ENCODE measurements at regions not wholly inside any gene's neighbourhood (a gene's known extent, or its start where the extent isn't known, plus 50 kb on each side); places are given as distances from the start of the nearest gene placed in this dataset.

- DNase-seq = no peak
These were observed 2266.4 kb upstream of the TENM3 start for GRCh38 chr4:179976777-179977176.

- no peak for DNase-seq
These were observed 2265.8 kb upstream of the TENM3 start for GRCh38 chr4:179977378-179977777.

DNA sequence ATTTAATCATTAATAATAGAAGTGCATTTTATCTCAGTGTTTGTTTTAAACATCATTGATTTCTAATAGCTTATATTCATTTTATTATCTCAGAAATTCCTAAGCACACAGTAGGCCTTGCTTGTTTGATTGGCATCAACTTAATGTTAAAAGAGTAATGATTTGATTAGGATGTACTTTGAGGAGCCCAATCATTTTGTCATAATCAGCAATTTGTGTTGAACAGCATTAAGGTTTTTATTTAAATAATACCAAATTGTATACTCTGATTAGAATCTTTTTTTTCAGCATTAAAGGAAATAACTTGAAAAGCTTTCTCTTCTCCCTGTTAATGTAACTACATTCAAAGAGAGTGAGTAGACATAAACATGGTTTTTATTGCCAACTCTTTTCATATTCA, 2262.0 kb upstream of the TENM3 start:
- no peak for DNase-seq

DNA sequence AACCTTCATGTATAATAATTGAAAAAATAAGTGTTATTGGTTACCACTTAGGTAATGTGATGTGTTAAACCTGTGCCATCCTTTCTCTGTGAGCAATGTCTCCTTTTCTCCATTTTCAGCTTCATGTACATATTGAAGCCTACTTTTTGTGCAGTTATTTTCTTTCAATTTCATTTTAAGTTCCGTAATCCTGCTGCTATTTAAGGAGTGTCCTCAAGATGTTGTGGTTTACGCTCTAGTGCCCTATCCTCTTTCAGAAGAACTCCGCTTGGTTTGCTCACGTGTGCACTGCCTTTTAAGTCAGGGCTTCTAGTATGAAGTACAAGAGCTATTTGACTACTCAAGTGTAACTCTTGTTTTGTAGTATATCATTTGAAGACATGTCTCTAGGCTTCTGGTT, 2253.2 kb upstream of the TENM3 start:
- no peak for DNase-seq

DNA sequence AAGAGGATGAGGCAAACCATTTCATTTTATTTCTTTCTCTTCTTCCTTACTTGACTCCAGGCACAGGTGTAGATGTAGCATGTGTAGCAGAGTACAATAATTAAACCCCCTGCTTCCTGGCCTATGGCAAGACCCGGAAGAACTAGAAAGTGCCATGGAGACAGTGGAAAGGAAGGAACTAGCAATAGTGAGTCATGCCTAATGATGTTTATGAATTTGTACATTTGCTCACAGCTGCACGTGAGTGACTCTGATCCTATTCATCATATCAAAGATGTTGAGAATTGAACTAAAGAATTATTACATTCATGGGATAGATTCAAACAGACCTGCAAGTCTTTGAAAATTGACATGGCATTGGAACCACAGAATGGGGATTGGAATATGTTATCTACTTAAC, 2233.9 kb upstream of the TENM3 start:
- DNase-seq = no peak

DNA sequence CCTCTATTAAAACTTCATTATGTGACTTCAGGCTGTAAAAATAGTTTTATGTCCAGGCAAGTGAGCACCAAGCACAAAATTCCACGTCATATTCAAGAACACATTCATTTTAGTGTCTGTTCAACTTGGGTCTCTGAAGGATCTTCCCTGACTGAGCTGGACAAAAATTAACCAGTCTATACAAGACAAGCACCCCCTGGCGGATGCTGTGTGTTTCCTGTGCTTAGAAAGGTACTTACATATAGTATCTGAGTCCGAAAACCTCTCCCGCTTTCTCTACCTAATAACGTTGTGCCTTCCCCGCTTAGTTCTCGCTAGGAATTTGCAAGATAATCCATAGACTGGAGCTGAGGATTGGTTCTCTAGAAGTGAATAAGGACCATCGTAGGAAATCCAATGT, 2214.5 kb upstream of the TENM3 start:
- peak; percentile 1 for DNase-seq

DNA sequence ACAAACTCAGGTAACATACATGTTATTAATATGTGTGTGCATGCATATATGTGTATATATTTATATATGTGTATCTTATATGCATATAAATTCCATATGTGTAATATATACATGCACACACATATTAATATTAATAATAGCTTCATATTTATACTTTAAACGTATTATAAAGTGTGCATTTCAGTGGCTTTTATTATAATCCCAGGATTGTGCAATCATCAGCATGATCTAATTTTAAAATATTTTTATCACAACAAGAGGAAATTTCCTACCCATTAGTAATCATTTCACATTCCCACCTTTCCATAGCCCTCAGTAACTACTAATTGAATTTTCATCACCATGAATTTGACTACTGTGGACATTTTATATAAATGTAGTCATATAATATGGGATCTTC, 2211.9 kb upstream of the TENM3 start:
- no peak for DNase-seq

DNA sequence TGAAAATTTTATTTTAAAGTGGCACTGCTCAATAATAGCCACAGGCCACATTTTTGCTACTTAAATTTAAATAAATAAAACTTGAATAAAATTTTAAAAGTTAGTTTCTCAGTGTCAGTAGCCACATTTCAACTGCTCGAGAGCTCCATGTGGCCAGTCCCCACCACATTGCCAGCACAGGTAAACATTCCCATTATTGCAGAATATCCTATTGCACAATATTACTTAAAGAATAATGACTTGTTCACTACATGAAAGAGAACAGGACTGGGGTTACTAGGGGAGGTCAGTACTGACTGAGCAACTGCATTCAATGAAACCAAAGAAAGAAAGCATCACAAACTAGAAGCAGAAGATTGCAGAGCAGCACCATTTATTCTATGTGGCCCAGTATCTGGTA, 2201.6 kb upstream of the TENM3 start:
- DNase-seq = no peak

DNA sequence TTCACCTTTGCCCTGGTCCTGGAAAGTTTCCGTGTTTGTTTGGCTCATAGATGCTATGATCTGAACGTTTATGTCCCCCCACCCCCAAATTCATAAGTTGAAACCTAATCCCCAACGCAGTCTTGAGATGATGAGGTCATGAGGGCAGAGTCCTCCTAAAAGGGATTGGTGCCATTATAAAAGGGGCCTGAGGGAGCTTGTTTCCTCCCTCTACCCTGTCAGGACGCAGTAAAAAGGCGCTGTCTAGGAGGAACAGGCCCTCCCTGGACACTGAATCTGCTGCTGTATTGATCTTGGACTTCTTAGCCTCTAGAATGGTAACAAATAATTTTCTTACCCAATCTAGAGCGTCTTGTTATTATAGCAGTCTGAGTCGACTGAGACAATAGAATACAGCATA, 2190.6 kb upstream of the TENM3 start:
- no peak for DNase-seq

GRCh38 chr4:180054291-180054690, 2188.9 kb upstream of the TENM3 start:
- DNase-seq = no peak

GRCh38 chr4:180057299-180057721, 2185.9 kb upstream of the TENM3 start:
- no peak for DNase-seq

DNA sequence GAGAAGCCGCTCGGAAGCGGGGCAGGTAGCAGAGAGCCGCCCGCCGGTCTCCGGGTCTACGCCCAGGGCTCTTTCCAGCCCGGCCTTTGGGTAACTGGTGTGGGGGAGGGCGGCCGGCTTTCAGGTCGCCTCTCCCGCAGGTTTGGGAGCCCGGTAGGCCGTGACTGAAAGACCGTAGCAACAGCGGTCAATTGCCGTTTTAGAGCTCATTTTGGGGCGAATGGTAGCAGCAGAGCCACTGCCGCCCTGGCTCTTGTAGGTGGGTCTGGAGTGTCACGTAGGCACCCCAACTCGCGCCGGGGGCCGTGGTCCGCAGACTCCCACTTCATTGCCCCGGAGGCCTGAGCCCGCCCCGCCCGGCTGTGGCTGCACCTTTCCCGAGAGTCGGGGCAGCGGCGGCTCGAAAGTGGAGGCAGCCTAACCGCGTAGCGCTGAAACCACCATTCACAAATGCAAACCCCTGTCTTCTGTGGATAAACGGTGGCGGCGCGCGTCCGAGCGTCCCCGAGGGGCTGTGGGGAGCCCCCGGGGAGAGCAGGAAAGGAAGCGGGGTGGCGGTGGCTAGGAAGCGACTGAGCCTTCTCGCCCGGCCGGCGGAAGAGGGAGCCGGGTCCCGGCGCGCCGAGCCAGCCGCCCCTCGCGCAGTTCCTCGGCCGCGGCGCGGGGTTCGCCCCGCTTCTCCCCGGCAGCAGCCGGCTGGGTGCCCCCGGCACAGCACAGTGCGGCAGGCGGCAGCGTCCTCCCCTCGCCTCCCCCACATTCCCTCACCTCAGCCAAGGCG, 2185.1 kb upstream of the TENM3 start:
- DNase-seq = no peak

- DNase-seq = no peak
These were observed 2184.4 kb upstream of the TENM3 start for GRCh38 chr4:180058691-180059215.

DNA sequence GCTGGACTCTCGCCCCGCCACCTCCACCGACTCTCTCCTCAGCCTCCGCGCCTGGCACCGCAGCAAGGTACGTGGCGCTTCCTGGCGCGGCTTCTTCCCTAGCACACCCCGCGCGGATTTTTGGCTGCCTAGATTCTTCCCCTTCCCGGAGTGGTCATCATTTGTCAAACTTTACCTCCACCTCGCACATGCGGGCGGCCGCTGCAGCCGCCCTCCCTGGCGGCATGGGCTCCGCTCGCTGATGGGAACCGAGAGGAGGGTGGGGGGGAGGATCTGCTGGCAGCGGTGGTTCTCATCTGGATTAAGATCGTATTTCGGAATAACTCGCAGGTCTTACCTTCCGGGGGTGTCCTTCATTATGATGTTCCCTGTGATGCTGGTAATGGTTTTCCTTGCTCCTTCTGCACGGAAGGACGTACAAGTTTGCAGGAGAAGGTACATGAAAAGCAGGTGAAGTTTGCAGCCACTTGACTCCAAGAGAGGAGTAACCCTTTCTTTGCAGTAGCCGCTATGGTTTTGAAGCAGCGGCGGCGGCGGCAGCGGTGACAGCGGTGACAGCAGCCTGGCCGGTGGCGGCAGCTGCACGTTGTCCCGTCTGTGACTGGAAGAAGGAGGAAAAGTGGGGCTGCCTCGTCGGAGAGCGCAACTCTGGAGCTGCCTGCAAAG, 2183.9 kb upstream of the TENM3 start:
- no peak for DNase-seq

GRCh38 chr4:180060159-180060889, 2182.9 kb upstream of the TENM3 start:
- DNase-seq = no peak

DNA sequence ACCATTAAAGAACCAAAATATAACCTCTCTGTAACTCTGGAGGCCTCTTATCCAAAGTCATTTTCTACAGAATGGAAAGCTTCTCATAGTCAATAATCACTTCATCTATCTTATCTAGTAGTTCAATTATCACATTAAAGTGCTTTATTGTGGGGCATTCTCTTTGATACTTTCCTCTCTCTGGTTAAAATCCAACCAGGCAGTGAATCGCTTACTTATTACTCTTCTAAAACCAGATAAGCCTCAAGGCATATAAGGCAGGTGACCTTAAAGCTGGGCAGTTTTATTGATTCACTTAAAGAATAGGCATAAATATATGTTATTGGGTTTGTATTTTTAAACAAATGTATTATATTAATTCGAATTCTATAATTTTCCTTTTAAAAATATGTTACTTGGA, 2162.1 kb upstream of the TENM3 start:
- no peak for DNase-seq

DNA sequence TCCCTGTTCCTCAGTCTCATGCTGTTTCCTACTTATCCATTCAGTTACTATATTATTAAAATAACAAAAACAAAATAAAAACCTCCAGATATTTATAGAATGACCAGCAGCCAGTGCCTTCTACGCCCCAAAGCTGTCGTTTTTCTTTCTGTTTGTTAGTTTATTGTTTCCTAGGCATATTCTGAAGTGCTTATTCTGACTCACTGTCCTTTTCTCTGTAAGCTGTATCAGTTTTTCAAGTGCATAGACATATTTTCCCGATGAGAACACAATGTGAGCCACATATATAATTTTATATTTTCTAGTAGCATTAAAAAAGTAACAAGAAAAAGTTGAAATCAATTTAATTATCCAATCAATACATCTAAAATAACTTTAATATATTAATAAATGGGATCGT, 2158.6 kb upstream of the TENM3 start:
- DNase-seq = no peak

- no peak for DNase-seq
These were observed 2156.6 kb upstream of the TENM3 start for GRCh38 chr4:180086480-180087190.

DNA sequence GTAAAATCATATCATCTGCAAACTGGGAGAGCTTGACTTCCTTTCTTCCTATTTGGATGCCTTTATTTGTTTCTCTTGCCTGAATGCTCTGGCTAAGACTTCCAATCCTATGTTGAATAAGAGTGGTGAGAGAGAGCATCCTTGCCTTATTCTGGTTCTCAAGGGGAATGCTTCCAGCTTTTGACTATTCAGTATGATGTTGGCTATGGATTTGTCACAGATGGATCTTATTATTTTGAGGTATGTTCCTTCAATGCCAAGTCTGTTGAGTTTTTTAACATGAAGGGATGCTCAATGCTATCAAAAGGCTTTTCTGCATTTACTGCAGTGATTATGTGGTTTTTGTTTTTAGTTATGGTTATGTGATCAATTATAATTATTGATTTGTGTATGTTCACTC, 2144.6 kb upstream of the TENM3 start:
- no peak for DNase-seq

DNA sequence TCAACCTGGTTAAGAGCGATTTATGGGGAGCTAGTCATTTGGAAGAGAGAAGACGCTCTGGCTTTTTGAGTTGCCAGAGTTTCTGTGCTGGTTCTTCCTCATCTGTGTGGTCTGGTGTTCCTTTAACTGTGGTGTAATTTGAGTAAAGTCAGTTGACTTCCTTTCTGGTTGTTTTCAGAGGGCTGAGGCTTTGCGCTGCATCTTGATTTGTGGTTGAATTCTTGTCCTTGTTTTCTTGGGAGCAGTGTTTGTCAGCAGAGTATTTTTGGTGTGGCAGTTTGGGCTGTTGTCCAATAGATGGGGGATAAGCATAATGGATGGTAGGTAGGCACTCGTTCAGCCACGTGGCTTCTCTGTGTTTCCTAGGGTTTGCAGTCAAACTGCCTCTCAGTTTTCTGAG, 2143.2 kb upstream of the TENM3 start:
- no peak for DNase-seq

GRCh38 chr4:180100433-180101344, 2142.5 kb upstream of the TENM3 start:
- DNase-seq = no peak
